A549 (cell line): ENCODE measurements at regions not wholly inside any gene's neighbourhood (a gene's known extent, or its start where the extent isn't known, plus 50 kb on each side); places are given as distances from the start of the nearest gene placed in this dataset.

Experiments
- ATAC-seq, 2 experiments: fragments of 200-7000 bp in 1 of 2; fragments of >200 bp in 1 of 2; cut with Nextera tagmentation in 1 of 2; cut with Tn5 transposase in 1 of 2; 3 replicates each; pipeline versions ENCODE4 v1.8.0 to v1.9.1; 2018 to 2020; ENCODE audit warnings: mild to moderate bottlenecking in 1 of 2, moderate library complexity in 1 of 2
- CTCF ChIA-PET: fragments of 300-600 bp; sonication (Branson Sonifier 250); formaldehyde crosslinking; extraction: SDS; loops from one replicate; lab custom pipeline; 2021; ENCODE audit warnings: antibody characterized with exemption, inconsistent platforms; lab: Yijun Ruan, JAX
- POLR2A ChIA-PET: fragments of 350-600 bp; formaldehyde crosslinking; extraction: SDS; loops from one replicate; lab custom pipeline; 2021; ENCODE audit warnings: antibody characterized with exemption, inconsistent platforms; lab: Yijun Ruan, JAX
- DNase-seq, 2 experiments: peaks; one replicate each; pipeline versions ENCODE4 v3.0.0 to v3.0.0-alpha.2; 2011 to 2016; ENCODE audit warnings: low read depth in 1 of 2, low spot score in 1 of 2
- FAIRE-seq: peaks from 2 replicates; lab custom pipeline; 2011; peaks lifted over from hg19 to GRCh38; lab: Jason Lieb, UNC
- H3K27ac ChIP-seq, 2 experiments: fragments of >200 bp; sonication (Bioruptor Twin); formaldehyde crosslinking; 3 replicates each; pipeline ENCODE4 v1.5.1; 2016 to 2017
- H3K4me1 ChIP-seq: fragments of >200 bp; sonication (Bioruptor Twin); formaldehyde crosslinking; 3 replicates; pipeline ENCODE4 v1.6.1; 2016
- H3K4me2 ChIP-seq: fragments of >200 bp; sonication (Bioruptor Twin); formaldehyde crosslinking; 3 replicates; pipeline ENCODE4 v1.6.1; 2016
- H3K4me3 ChIP-seq: fragments of >200 bp; sonication (Bioruptor Twin); formaldehyde crosslinking; 3 replicates; pipeline ENCODE4 v1.5.1; 2016
- H3K9me3 ChIP-seq: fragments of >200 bp; sonication (Bioruptor Twin); formaldehyde crosslinking; 3 replicates; pipeline ENCODE4 v1.6.1; 2016
- CBX8 ChIP-seq: fragments of 200-600 bp; sonication (generic); IDR thresholded peaks from 2 replicates; pipeline ENCODE4 v1.6.1; 2016
- CHD4 ChIP-seq: fragments of 200-600 bp; sonication (generic); IDR thresholded peaks from 2 replicates; pipeline ENCODE4 v1.6.1; 2016; ENCODE audit warnings: antibody characterized with exemption, mild to moderate bottlenecking, borderline replicate concordance
- EHF ChIP-seq: fragments of 250-450 bp; sonication (Bioruptor Pico); IDR thresholded peaks from 2 replicates; pipeline ENCODE4 v1.5.0; 2020; ENCODE audit warnings: mild to moderate bottlenecking
- EP300 ChIP-seq, 2 experiments: fragments of >200 bp; sonication (Bioruptor Twin); formaldehyde crosslinking; IDR thresholded peaks; 2 replicates in 1 of 2; 3 replicates in 1 of 2; pipeline ENCODE4 v1.6.1; 2016 to 2017
- FOSB ChIP-seq: fragments of 250-450 bp; sonication (Bioruptor Pico); IDR thresholded peaks from 2 replicates; pipeline ENCODE4 v1.5.0; 2020; ENCODE audit warnings: mild to moderate bottlenecking, moderate library complexity
- HES2 ChIP-seq: fragments of >200 bp; sonication (Bioruptor Twin); formaldehyde crosslinking; IDR thresholded peaks from 2 replicates; pipeline ENCODE4 v1.6.1; 2016
- HOXA7 ChIP-seq: fragments of 250-450 bp; sonication (Bioruptor Pico); IDR thresholded peaks from 2 replicates; pipeline ENCODE4 v1.5.0; 2020; ENCODE audit warnings: mild to moderate bottlenecking, moderate library complexity
- HOXB13 ChIP-seq: fragments of 250-450 bp; sonication (Bioruptor Pico); IDR thresholded peaks from 2 replicates; pipeline ENCODE4 v1.5.0; 2020; ENCODE audit warnings: low read depth, mild to moderate bottlenecking, moderate library complexity
- HOXB5 ChIP-seq: fragments of 250-450 bp; sonication (Bioruptor Pico); IDR thresholded peaks from 2 replicates; pipeline ENCODE4 v1.5.0; 2020; ENCODE audit warnings: mild to moderate bottlenecking, moderate library complexity
- KDM1A ChIP-seq: fragments of 200-600 bp; sonication (generic); IDR thresholded peaks from 2 replicates; pipeline ENCODE4 v1.6.1; 2016; ENCODE audit warnings: low read depth, mild to moderate bottlenecking
- KDM5A ChIP-seq: fragments of 200-600 bp; sonication (generic); IDR thresholded peaks from 2 replicates; pipeline ENCODE4 v1.6.1; 2016; ENCODE audit warnings: antibody characterized with exemption, mild to moderate bottlenecking
- MAFK ChIP-seq: fragments of 450-650 bp; IDR thresholded peaks from 2 replicates; pipeline ENCODE4 v1.6.1; 2014; ENCODE audit not compliant: partially characterized antibody
- MAX ChIP-seq: IDR thresholded peaks from 2 replicates; pipeline ENCODE4 v1.6.1; 2012
- PBX3 ChIP-seq: IDR thresholded peaks from 2 replicates; pipeline ENCODE4 v1.6.1; 2012
- RAD21 ChIP-seq, 2 experiments: fragments of >200 bp in 1 of 2; sonication (Bioruptor Twin) in 1 of 2; formaldehyde crosslinking in 1 of 2; IDR thresholded peaks in 1 of 2; conservative IDR thresholded peaks in 1 of 2; 2 replicates in 1 of 2; 3 replicates in 1 of 2; pipeline ENCODE4 v1.6.1; 2012 to 2018; ENCODE audit warnings: inconsistent platforms in 1 of 2
- RFX5 ChIP-seq: fragments of 450-650 bp; IDR thresholded peaks from 2 replicates; pipeline ENCODE4 v1.7.1; 2014; ENCODE audit warnings: antibody characterized with exemption, mild to moderate bottlenecking, moderate library complexity
- RNF2 ChIP-seq: fragments of 200-600 bp; sonication (generic); IDR thresholded peaks from 2 replicates; pipeline ENCODE4 v1.6.1; 2016; ENCODE audit warnings: low read depth, mild to moderate bottlenecking, antibody characterized with exemption, moderate library complexity, borderline replicate concordance
- SMC3 ChIP-seq: fragments of >200 bp; sonication (Bioruptor Twin); formaldehyde crosslinking; IDR thresholded peaks from 3 replicates; pipeline ENCODE4 v1.6.1; 2018; ENCODE audit warnings: inconsistent platforms
- SREBF2 ChIP-seq: fragments of 450-650 bp; IDR thresholded peaks from 2 replicates; pipeline ENCODE4 v1.6.1; 2014; ENCODE audit warnings: mild to moderate bottlenecking, moderate library complexity
- TFCP2L1 ChIP-seq: fragments of 250-450 bp; sonication (Bioruptor Pico); IDR thresholded peaks from 2 replicates; pipeline ENCODE4 v1.5.0; 2021; ENCODE audit warnings: mild to moderate bottlenecking
- TP53 ChIP-seq: fragments of 250-450 bp; sonication (Bioruptor Pico); IDR thresholded peaks from 2 replicates; pipeline ENCODE4 v1.5.0; 2021; ENCODE audit warnings: mild to moderate bottlenecking, moderate library complexity
- ZC3H11A ChIP-seq: fragments of 450-650 bp; IDR thresholded peaks from 2 replicates; pipeline ENCODE4 v1.6.1; 2014; ENCODE audit warnings: antibody characterized with exemption, mild to moderate bottlenecking
- ZFP36 ChIP-seq: fragments of 450-650 bp; IDR thresholded peaks from 2 replicates; pipeline ENCODE4 v1.6.1; 2014; ENCODE audit warnings: borderline replicate concordance; ENCODE audit not compliant: partially characterized antibody
- ZNF302 ChIP-seq: fragments of 250-450 bp; sonication (Bioruptor Pico); IDR thresholded peaks from 2 replicates; pipeline ENCODE4 v1.9.0; 2021; ENCODE audit warnings: inconsistent platforms, mild to moderate bottlenecking, moderate library complexity
- WGBS: methylation state at CpG from one replicate; pipeline ENCODE4 v1.1.6; 2017; ENCODE audit errors: missing lambda C conversion rate; 5-methylcytosine and 5-hydroxymethylcytosine counted together
- TF ChIP-seq, protein P1 (sequence below): fragments of 250-450 bp; sonication (Bioruptor Pico); IDR thresholded peaks from 2 replicates; pipeline ENCODE4 v1.5.0; 2021; ENCODE audit warnings: mild to moderate bottlenecking, moderate library complexity, borderline replicate concordance
- TF ChIP-seq, protein P2 (sequence below): fragments of 250-450 bp; sonication (Bioruptor Pico); IDR thresholded peaks from 2 replicates; pipeline ENCODE4 v1.5.0; 2020; ENCODE audit warnings: low read depth, mild to moderate bottlenecking, moderate library complexity
- TF ChIP-seq, protein P3 (sequence below): IDR thresholded peaks from 2 replicates; pipeline ENCODE4 v1.6.1; 2012; ENCODE audit warnings: low read depth, borderline replicate concordance

GRCh38 chr18:41436772-41437171 lies 518.3 kb upstream of the PIK3C3 start:
- DNase-seq, result no peak
- no peaks in the 10 kb centered on the region for H3K9me3 ChIP-seq
- ChIA-PET CTCF (no interaction called here), POLR2A (no interaction called here)
- H3K4me2 ChIP-seq, result no peak overlapping the region
- TF ChIP-seq MAFK (no peak), HOXB5 (CRISPR knock-in tag) (no peak), KDM5A (no peak)
- TF ChIP-seq, protein P1, sequence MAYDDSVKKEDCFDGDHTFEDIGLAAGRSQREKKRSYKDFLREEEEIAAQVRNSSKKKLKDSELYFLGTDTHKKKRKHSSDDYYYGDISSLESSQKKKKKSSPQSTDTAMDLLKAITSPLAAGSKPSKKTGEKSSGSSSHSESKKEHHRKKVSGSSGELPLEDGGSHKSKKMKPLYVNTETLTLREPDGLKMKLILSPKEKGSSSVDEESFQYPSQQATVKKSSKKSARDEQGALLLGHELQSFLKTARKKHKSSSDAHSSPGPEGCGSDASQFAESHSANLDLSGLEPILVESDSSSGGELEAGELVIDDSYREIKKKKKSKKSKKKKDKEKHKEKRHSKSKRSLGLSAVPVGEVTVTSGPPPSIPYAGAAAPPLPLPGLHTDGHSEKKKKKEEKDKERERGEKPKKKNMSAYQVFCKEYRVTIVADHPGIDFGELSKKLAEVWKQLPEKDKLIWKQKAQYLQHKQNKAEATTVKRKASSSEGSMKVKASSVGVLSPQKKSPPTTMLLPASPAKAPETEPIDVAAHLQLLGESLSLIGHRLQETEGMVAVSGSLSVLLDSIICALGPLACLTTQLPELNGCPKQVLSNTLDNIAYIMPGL (CRISPR knock-in tag), result no peak
- no peak overlapping the region for H3K4me3 ChIP-seq
- no peak for FAIRE-seq
- no peaks in the 10 kb centered on the region for H3K4me1 ChIP-seq
- no peak overlapping the region for H3K27ac ChIP-seq
- no peak for ATAC-seq
- WGBS, result 0% methylated on average over 1 of the region's 1 CpG

- TF ChIP-seq SREBF2, result no peak
- TF ChIP-seq CHD4, result no peak
- TF ChIP-seq ZC3H11A, result no peak
- no peak for TF ChIP-seq SMC3
- no peak for TF ChIP-seq FOSB
- no peak for TF ChIP-seq EP300 (IDR thresholded peaks at IDR 0.05)
- no peak for TF ChIP-seq HOXA7 (CRISPR knock-in tag)
- TF ChIP-seq, protein P2, sequence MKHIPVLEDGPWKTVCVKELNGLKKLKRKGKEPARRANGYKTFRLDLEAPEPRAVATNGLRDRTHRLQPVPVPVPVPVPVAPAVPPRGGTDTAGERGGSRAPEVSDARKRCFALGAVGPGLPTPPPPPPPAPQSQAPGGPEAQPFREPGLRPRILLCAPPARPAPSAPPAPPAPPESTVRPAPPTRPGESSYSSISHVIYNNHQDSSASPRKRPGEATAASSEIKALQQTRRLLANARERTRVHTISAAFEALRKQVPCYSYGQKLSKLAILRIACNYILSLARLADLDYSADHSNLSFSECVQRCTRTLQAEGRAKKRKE (CRISPR knock-in tag), result no peak
- no peak for TF ChIP-seq CBX8
- TF ChIP-seq PBX3, result no peak
- no peak for TF ChIP-seq EHF (CRISPR knock-in tag)
- no peak for TF ChIP-seq TP53 (CRISPR knock-in tag)
- no peak for TF ChIP-seq RNF2
- TF ChIP-seq, protein P3, sequence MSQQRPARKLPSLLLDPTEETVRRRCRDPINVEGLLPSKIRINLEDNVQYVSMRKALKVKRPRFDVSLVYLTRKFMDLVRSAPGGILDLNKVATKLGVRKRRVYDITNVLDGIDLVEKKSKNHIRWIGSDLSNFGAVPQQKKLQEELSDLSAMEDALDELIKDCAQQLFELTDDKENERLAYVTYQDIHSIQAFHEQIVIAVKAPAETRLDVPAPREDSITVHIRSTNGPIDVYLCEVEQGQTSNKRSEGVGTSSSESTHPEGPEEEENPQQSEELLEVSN, result no peak
- TF ChIP-seq RAD21 (conservative IDR thresholded peaks at IDR 0.05 in 1 of 2, IDR thresholded peaks at IDR 0.05 in 1 of 2), result no peak
- no peak for TF ChIP-seq ZNF302 (CRISPR knock-in tag)
- 1% methylated on average over 3 of the region's 3 CpGs for WGBS
- DNase-seq, result no peak
- H3K27ac ChIP-seq, result no peak overlapping the region
- H3K4me3 ChIP-seq, result no peak overlapping the region
- no peaks in the 10 kb centered on the region for H3K4me1 ChIP-seq
- ATAC-seq, result no peak
- H3K9me3 ChIP-seq, result no peaks in the 10 kb centered on the region
- no peak overlapping the region for H3K4me2 ChIP-seq
- ChIA-PET POLR2A (no interaction called here), CTCF (no interaction called here)
- FAIRE-seq, result no peak
Measured at GRCh38 chr18:41418598-41418997, 536.4 kb upstream of the PIK3C3 start.

DNA sequence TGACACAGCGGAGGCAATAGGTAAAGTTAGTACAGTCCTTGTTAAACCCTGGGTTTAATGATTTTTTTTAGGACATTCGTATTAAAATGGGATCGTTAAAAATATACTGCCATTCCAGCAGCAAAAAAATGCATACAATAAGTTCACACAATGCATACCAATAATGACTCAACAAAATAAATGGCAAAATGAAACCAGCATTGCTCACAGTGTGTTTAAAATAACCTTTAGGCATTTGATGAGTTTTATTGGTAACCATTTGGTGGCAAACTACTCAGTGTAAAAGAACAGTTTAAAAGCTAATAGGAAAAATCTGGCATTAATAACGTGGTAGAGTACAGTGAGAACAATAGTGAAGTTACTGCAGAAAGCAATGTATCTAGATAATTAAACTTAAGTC lies 539.0 kb upstream of the PIK3C3 start:
- Histone ChIP-seq H3K4me3 (no peak overlapping the region), H3K4me2 (no peak overlapping the region), H3K9me3 (no peaks in the 10 kb centered on the region), H3K4me1 (no peaks in the 10 kb centered on the region), H3K27ac (no peak overlapping the region)
- FAIRE-seq (no peak), ATAC-seq (no peak), DNase-seq (no peak)
- ChIA-PET POLR2A (no interaction called here), CTCF (no interaction called here)
- TF ChIP-seq ZFP36 (no peak), HOXA7 (CRISPR knock-in tag) (no peak), SREBF2 (no peak), HES2 (no peak), FOSB (no peak), RAD21 (conservative IDR thresholded peaks at IDR 0.05 in 1 of 2, IDR thresholded peaks at IDR 0.05 in 1 of 2) (no peak), ZNF302 (CRISPR knock-in tag) (no peak), MAX (no peak), SMC3 (no peak), TFCP2L1 (CRISPR knock-in tag) (no peak), HOXB13 (CRISPR knock-in tag) (no peak), KDM1A (no peak), RFX5 (no peak)
- TF ChIP-seq, protein P1 (CRISPR knock-in tag), result no peak
- WGBS, result 2% methylated on average over 4 of the region's 4 CpGs
